ENCODE measurements at regions not wholly inside any gene's neighbourhood (a gene's known extent, or its start where the extent isn't known, plus 50 kb on each side); places are given as distances from the start of the nearest gene placed in this dataset.

- TF ChIP-seq CTCF (IDR thresholded peaks at IDR 0.05): no peak
- no peak for TF ChIP-seq POLR2A (IDR thresholded peaks at IDR 0.05)
These were observed 61.1 kb upstream of the TNFSF4 start for GRCh38 chr1:173268261-173268660.

Measured in adrenal gland (tissue), 5 donors.